ENCODE measurements at regions not wholly inside any gene's neighbourhood (a gene's known extent, or its start where the extent isn't known, plus 50 kb on each side); places are given as distances from the start of the nearest gene placed in this dataset.

DNA sequence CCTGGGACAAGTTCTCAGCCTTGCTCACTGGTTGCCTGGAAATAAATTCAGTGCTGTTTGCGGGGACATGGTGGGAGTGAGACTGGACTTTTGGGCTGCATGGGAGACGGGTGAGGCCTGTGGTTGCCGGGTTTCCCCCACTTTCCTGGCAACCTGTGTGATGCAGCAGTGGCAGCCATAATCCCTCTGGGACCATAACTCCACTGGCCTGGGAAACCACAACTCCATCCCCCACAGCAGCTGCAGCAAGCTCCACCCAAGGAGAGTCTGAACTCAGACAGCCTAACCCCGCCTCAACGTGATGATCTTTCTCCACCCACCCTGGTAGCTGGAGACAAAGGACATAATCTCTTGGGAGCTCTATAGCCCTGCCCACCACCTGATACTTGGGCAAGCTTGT is 349.9 kb downstream of the PIK3R1 start:
- WGBS, 3 donors: 77 to 87% (median 82%) methylated on average over 5 of the region's 5 CpGs
- no peak overlapping the region for H3K27ac ChIP-seq (ENCODE audit: low read depth, low read length)

DNA sequence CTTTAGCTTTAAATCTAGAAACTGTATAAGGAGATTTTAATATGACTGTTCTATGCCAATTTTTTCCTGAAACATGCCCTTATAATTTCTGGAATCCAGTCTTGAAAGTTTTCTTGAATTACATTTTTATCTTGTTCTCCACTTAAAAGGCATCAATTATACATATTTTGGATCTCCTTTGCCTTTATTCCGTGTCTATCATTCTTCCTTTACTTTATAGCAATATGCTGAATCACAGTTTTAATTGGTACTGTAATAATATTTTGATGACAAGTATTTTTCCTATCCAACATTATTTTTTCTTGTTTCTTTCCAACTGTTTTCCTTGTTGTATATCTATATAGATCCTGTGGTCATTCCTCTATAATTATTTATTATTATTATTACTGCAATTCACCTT is 361.2 kb downstream of the PIK3R1 start:
- no peak overlapping the region for H3K27ac ChIP-seq (ENCODE audit: low read depth, low read length)
- 83 to 94% (median 87%) methylated on average over 1 of the region's 1 CpG for WGBS, 3 donors

DNA sequence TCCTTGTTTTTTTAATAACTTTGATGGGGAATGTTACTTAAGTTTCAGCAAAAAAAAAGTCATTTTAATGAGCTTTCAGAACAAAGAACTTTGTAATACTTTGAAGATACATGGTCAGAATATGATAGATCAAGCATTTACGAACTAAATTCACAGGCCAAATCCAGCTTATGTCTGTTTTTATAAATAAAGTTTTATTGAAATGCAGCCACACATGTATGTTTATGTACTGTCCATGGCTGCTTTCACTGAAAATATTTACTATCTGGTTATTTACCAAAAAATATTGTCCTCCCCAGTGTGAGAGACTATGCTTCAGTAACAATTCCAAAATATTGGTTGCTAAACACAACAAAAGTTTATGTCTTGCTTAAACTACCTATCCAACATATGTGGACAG is 366.7 kb downstream of the PIK3R1 start:
- no peak overlapping the region for H3K27ac ChIP-seq (ENCODE audit: low read depth, low read length)
- 25 to 96% (median 94%) methylated on average over 1 of the region's 1 CpG for WGBS, 3 donors

DNA sequence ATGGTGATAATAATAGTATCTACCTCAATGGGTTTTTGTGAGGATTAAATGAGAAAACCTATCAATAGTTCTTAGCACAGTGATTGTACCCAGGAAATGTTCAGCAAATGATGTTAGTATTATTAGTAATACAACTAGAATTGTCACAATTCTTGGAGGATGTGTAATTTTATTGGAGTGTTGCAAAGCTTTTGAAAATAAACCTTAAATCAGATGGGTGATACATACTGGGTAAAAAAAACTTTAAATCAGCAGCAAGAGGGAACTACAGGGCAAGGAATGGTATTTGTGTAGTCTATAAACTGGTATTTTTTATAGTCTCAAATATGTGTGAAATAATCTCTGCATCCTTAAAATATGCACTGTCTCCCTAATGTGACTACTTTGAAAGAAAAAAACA is 371.6 kb downstream of the PIK3R1 start:
- no peak overlapping the region for H3K27ac ChIP-seq (ENCODE audit: low read depth, low read length)

DNA sequence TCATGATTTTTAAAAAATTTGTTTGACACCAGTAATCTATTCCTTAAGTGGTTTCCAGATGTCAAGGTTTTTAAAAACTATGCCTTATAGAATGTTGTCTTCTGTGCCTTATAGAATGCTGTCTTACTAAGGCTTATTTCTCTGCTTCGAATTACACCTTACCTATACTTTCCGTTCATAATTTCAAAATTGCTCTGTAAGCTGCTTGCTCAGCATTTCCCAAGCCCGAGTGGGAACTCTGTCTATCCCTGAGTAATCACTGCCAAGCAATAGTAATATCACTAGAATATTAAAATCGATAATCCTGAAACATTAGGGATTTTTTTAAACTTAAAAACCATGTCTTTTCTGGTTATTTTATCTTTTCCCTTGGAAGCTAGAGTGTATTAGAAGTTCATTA is 376.3 kb downstream of the PIK3R1 start:
- WGBS, 3 donors: 84 to 90% (median 85%) methylated on average over 4 of the region's 4 CpGs
- H3K27ac ChIP-seq (ENCODE audit: low read depth, low read length): no peak overlapping the region

DNA sequence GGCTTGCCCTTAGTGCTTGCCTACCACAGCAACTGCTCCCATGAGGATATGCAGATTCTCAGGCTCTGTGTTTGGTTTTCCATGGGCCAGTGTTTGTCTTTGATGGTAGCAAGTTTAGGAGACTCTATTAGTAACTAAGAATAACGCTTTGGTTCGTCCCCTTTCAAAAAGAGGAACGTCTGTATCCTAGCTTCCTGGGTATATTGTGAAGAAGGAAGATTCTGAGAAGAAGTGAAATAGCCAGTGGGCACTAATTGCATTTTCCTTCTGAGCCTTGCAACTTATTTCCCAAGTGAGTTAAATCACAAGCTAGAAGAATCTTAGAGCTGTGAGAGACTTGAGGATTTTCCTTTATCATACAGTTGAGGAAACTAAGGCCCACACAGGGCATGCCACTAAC is 376.8 kb downstream of the PIK3R1 start:
- WGBS, 3 donors: 60 to 81% (median 64%) methylated on average over 3 of the region's 3 CpGs
- no peak overlapping the region for H3K27ac ChIP-seq (ENCODE audit: low read depth, low read length)

DNA sequence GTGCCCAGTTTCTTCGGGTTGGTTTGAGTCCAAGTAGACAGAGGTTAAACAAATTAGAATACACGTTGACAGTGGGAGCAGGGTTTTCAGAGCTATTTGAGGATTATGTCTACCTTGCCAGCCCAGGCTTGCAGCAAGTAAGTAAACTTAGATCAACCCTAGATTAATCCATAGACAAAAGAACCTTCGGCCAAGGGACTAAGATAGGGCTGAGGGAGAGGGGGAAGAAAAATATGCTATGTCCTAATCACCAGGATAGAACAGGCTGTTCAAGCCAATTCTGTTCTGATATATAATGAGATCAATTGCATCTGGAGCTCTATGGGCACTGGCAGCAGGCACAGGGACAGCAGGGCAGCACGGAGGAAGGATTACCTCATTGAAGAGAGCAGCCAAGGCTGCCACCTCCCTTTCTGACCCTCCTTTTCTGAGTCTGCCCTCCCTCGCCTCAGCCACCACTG is 377.7 kb downstream of the PIK3R1 start:
- H3K27ac ChIP-seq (ENCODE audit: low read depth, low read length): no peak overlapping the region
- WGBS, 3 donors: 55 to 72% (median 71%) methylated on average over 5 of the region's 5 CpGs

DNA sequence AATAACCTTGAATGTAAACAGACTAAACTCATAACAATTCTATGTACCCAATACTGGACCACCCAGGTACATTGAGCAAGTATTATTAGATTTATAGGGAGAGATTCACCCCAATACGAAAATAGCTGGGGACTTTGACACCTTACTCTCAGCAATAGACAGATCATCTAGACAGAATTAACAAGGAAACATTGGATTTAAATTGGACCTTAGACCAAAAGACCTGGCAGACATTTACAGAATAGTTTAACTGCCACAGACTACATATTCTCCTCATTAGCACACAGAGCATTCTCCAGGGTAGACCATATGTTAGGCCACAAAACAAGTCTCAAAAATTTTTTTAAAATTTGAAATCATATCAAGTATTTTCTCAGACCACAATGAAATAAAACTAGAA is 397.4 kb downstream of the PIK3R1 start:
- H3K27ac ChIP-seq (ENCODE audit: low read depth, low read length): no peak overlapping the region
- WGBS, 3 donors: 88 to 97% (median 89%) methylated on average over 1 of the region's 1 CpG

DNA sequence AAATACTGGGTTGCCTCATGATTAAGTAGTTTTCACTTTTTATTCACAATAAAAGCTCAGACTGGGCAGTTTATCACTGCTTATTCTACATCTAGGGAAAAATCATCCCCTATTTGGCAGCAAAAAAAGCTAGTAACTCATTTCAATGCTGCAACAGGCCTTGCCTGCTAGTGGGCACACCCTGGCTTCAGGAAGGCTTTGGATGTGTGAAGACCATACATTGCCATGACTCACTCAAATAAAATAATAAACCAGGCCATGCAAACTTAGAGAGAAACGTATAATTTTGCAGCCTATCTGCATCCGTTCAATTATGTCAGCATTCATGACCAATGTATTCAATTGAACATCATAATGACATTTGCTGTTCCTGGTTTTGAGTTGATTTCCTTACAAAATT is 402.9 kb downstream of the PIK3R1 start:
- WGBS, 3 donors: 81 to 94% (median 92%) methylated on average over 2 of the region's 2 CpGs
- no peak overlapping the region for H3K27ac ChIP-seq (ENCODE audit: low read depth, low read length)

DNA sequence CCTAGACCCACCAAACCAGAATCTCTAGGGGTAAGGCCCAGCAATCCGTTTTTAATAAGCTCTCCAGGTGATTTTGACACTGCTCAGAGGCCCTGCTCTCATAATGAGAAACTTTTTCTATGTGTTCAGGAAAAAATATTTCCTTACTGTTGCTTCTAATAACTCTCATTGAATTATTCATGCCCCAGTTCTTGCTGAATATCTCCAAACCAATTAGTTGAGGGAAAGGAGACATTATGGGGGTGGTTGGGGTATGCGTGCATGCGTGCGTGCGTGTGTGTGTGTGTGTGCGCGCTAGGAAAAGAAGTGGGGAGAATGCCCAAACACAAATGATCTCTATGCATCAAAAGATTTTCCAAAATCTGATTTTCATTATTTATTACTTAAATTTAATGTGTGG is 411.4 kb downstream of the PIK3R1 start:
- H3K27ac ChIP-seq (ENCODE audit: low read depth, low read length): no peak overlapping the region
- WGBS, 3 donors: 85 to 95% (median 93%) methylated on average over 7 of the region's 7 CpGs

DNA sequence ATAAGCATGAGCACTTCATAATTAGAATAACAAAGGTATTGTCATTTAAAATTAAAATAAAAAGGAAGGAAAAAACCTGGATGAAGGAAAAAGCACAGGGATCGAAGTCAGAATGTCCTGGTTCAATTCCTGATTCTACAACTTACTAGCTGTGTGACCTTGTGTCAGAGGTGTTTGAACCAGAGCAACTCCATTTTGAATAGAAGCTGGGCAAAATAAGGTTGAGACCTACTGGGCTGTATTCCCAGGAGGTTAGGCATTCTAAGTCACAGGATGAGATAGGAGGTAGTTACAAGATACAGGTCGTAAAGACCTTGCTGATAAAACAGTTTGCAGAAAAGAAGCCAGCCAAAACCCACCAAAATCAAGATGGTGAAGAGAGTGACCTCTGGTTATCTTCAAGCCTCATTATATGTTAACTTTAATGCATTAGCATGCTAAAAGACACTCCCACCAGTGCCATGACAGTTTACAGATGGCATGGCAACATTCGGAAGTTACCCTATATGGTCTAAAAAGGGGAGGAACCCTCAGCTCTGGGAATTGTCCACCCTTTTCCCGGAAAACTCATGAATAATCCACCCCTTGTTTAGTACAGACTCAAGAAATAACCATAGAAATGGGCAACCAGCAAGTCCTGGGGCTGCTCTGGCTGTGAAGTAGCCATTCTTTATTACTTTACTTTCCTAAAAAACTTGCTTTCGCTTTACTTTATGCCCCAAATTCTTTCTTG is 412.7 kb downstream of the PIK3R1 start:
- H3K27ac ChIP-seq (ENCODE audit: low read depth, low read length): no peak overlapping the region
- 82 to 94% (median 90%) methylated on average over 5 of the region's 5 CpGs for WGBS, 3 donors

DNA sequence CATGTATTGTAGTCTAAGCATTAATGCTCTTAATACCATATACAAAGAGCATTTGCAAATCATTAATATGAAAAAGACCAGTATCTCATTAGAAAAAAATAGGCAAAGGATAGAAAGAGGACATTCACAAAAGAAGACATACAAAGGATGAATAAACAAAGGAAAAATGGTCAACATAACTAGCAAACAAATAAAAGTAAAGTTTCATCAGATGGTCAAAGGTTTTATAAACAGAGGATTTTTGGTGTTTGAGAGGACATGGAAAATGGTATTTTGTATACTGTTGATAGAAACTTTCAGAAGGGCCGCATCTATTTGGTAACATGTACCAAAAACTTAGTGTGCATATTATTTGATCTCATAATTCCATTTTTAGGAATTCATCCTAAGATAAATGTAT is 414.8 kb downstream of the PIK3R1 start:
- 7 to 93% (median 93%) methylated on average over 1 of the region's 1 CpG for WGBS, 3 donors
- no peak overlapping the region for H3K27ac ChIP-seq (ENCODE audit: low read depth, low read length)

DNA sequence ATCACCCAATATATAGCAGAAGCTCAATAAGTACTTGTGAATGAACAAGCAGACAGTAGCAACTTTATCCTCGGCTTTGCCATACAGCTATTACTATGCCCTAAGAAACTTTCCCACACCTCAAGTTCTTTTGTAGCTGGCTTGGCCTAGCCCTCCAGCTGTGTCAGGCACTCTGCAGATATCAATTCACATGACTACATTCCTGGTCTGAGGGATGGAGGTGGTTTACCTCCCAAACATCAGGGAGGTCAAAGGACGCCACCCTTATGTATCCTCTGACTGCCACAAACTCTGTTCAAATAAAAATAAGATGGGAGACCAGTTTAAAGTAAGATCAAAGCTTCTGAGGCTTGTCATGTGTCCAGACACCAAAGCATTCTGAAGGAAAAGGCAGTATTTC is 416.3 kb downstream of the PIK3R1 start:
- 87 to 96% (median 92%) methylated on average over 2 of the region's 2 CpGs for WGBS, 3 donors
- H3K27ac ChIP-seq (ENCODE audit: low read depth, low read length): no peak overlapping the region

DNA sequence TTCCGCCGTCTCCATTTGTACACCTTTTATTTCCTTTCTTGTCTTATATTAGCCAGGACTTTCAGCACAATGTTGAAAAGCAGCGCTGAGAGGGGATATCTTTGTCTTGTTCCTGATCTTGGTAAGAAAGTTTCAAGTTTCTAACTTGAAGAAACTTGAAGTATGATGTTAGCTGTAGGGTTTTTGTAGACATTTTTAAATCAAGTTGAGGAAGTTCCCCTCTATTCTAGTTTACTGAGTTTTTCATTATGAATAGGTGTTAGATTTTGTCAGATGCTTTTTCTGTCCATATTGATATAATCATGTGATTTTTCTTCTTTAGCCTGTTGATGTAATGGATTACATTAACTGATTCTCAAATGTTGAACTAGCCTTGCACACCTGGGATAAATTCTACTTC is 425.7 kb downstream of the PIK3R1 start:
- H3K27ac ChIP-seq (ENCODE audit: low read depth, low read length): no peak overlapping the region
- 83 to 91% (median 89%) methylated on average over 3 of the region's 3 CpGs for WGBS, 3 donors

DNA sequence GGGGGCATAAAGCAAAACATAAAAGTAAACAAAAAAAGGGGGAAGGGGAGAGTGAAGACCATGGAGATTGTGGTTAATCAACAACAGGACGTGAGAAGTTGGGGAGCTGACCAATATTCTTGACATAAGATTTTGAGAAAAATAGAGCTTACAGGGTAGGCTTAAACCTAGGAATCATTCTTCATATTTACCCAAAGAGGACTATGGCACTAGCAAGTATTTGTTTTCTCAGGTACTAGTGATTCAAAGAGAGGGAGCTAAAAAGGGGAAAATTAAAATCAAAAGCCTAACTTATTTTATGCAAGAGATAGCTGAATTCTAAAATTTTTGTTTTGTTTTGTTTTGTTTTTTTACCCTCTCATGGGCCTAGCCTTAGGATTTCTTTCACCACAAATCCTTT is 427.5 kb downstream of the PIK3R1 start:
- WGBS, 3 donors: 0 to 27% (median 0%) methylated on average over 1 of the region's 1 CpG
- no peak overlapping the region for H3K27ac ChIP-seq (ENCODE audit: low read depth, low read length)

DNA sequence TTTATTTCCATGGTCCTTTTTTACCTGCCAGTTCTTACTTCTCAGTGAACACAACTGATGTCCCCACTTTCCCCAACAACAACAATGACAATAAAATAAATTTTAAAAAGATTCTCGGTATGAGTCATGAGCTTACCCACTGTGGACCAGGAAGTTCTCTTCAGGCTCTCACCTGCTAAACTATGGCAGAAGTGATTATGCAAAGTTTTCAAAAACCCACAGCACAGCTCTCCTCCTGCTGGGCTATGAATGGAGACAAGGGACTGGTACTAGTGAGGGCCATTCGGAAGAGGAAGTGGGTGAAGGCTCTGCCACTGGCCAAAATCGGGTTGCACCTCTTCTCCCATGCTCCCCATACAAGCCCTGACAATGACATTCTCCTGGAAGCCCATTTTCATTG is 429.4 kb downstream of the PIK3R1 start:
- no peak overlapping the region for H3K27ac ChIP-seq (ENCODE audit: low read depth, low read length)
- 80 to 94% (median 91%) methylated on average over 3 of the region's 3 CpGs for WGBS, 3 donors

DNA sequence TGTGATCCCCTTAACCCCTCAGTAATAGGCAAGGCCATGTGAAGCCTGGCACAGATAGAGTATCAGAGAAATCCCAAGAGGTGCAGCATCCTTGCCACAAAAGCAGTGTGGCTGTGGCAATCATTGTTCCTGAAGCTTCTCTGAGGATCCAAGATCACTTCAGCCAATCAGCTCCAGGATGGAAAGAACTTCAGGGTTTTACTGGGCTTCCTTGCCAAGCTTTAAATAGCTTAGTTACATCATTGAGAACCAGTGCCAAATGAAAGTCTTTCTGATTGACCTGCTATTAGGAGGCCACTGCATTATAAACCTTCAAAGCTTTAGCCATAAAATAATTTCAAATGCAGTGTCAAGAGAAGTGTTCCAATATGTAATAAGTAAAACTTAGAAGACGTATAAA is 430.6 kb downstream of the PIK3R1 start:
- 54 to 71% (median 66%) methylated on average over 1 of the region's 1 CpG for WGBS, 3 donors
- no peak overlapping the region for H3K27ac ChIP-seq (ENCODE audit: low read depth, low read length)

DNA sequence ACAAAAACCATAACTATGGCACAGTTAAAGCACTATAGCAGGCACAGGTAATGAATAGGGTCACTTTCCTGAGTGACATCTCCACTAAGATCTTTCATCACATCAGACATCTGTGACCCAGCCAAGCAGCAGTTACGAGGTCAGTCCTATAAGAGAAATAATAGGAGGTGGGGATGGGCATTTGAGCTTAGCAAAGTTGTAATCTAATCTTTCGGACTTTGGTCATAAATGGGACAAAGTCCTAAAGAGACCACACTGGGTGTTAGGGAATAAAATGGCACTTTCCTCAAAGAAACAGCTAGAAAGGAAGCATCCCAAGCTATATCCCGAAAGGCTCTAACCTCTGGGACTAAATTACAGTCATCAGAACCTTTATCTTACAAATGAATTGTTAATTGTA is 432.2 kb downstream of the PIK3R1 start:
- no peak overlapping the region for H3K27ac ChIP-seq (ENCODE audit: low read depth, low read length)
- WGBS, 3 donors: 85 to 95% (median 93%) methylated on average over 3 of the region's 3 CpGs

DNA sequence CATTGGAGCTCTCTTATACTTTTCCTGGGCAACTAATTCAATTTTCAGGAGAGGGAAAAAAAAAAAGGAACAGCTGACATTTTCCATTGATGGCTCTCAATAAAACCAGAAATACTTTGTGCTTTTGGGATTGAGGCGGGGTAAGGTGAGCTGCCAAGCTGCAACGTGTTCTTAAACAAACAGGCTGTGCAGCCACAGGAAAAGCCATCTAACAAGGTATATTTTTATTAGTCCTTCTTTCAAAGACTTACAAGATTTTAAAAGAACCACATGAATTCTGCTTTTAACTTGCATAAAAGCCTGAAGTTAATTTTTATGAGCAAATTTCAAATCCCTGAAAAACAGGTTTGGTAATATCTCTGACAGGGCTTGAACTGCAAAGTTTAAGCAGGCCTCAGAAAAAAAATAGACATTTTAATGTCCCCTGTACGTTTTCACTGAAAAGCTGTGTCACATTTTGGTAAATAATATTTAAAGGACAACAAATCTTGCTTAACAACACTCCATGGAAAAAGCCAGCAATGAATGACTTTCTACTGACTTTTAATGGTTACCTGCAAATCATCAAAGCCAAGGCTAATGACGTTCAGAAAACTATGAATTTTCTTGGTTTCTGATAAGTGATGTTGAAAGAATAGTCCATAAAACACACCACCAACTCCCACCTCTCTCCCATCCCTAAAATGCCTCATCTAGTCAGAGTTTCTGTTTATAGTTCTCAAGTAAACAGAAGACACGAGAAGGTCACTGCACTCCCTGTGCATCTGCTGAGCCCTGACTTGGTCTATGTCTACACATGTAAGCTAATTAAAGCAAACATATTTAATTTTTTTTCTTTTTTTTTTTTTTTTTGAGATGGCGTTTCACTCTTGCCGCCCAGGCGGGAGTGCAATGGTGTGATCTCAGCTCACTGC is 433.6 kb downstream of the PIK3R1 start:
- H3K27ac ChIP-seq (ENCODE audit: low read depth, low read length): no peak overlapping the region
- 69 to 81% (median 81%) methylated on average over 8 of the region's 8 CpGs for WGBS, 3 donors

DNA sequence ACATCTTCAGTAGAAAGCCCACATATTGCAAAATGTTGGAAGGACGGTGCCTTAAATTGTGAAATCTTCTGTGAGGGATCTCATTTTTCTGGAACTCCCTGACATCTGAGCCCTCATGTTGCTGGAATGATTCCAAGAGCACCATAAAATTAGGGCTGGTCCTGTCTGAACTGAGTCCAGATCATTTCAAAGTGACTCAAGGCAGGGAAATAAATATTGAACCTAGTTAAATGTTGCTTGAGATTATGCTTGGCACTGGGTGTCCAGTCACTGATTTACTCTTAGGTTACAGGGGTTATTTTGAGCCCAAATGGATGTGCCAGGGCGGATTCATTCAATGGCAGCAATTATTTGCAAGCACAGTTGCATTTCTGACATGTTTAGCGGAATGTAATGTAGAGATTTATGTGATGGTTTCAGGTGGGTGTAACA is 437.0 kb downstream of the PIK3R1 start:
- WGBS, 3 donors: 52 to 69% (median 53%) methylated on average over 3 of the region's 3 CpGs
- H3K27ac ChIP-seq (ENCODE audit: low read depth, low read length): no peak overlapping the region

Measured in adipose tissue (tissue), 3 donors.